Stomach smooth muscle (tissue), 2 donors: ENCODE measurements at regions not wholly inside any gene's neighbourhood (a gene's known extent, or its start where the extent isn't known, plus 50 kb on each side); places are given as distances from the start of the nearest gene placed in this dataset.

Experiments
- H3K27ac ChIP-seq: one replicate; pipeline ENCODE4 v1.7.0; 2013; ENCODE audit warnings: mild to moderate bottlenecking, low read length, inconsistent platforms
- H3K27me3 ChIP-seq, 2 donors: one replicate each; pipeline ENCODE4 v1.7.0; 2013; ENCODE audit warnings: low read length in 2 of 2; ENCODE audit not compliant: insufficient read depth in 2 of 2, control insufficient read depth in 1 of 2
- H3K36me3 ChIP-seq, 2 donors: one replicate each; pipeline ENCODE4 v1.7.0; 2013; ENCODE audit warnings: low read length in 2 of 2; ENCODE audit not compliant: control insufficient read depth in 2 of 2, insufficient read depth in 2 of 2
- H3K4me1 ChIP-seq: one replicate; pipeline ENCODE4 v1.7.0; 2013; ENCODE audit warnings: low read length; ENCODE audit not compliant: control insufficient read depth, insufficient read depth
- H3K4me3 ChIP-seq, 2 donors: one replicate each; pipeline ENCODE4 v1.7.0; 2013; ENCODE audit warnings: low read length in 2 of 2
- H3K9ac ChIP-seq, 2 donors: one replicate each; pipeline ENCODE4 v1.7.0; 2013; ENCODE audit warnings: low read length in 2 of 2, mild to moderate bottlenecking in 1 of 2
- H3K9me3 ChIP-seq, 2 donors: one replicate each; pipeline ENCODE4 v1.7.0; 2013; ENCODE audit warnings: low read length in 2 of 2; ENCODE audit not compliant: control insufficient read depth in 2 of 2
- donor health status: healthy.
- donor health status: Pancreatic carcinoma.

DNA sequence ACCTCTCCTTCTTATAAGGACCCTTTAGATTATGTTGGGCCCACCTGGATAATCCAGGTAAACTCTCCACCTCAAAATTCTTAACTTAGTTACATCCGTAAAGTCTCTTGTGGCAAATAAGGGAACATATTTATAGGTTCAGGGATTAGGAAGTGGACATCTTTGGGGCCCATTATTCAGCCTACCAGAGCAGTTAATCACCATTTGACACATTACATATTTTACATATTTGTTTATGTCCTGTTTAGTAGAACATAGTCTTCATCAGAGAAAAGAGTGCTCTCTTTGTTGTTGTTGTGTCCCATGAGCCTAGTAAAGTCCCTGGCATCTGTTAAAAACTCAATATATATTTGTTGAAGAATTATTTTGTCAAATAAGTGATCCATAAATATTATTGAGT, 134.0 kb upstream of the SPATS2L start:
- Histone ChIP-seq H3K9me3 (no peaks in the 10 kb centered on the region), H3K9ac (no peak overlapping the region), H3K4me3 (no peak overlapping the region), H3K27me3 (no peaks in the 10 kb centered on the region), H3K27ac (no peak overlapping the region), H3K36me3 (no peaks in the 10 kb centered on the region), H3K4me1 (no peaks in the 10 kb centered on the region)

GRCh38 chr2:200172944-200173581, 133.4 kb upstream of the SPATS2L start:
- H3K9me3 ChIP-seq: no peaks in the 10 kb centered on the region
- no peaks in the 10 kb centered on the region for H3K4me1 ChIP-seq
- H3K4me3 ChIP-seq: no peak overlapping the region
- H3K36me3 ChIP-seq: no peaks in the 10 kb centered on the region
- no peak overlapping the region for H3K9ac ChIP-seq
- H3K27ac ChIP-seq: no peak overlapping the region
- H3K27me3 ChIP-seq: no peaks in the 10 kb centered on the region

DNA sequence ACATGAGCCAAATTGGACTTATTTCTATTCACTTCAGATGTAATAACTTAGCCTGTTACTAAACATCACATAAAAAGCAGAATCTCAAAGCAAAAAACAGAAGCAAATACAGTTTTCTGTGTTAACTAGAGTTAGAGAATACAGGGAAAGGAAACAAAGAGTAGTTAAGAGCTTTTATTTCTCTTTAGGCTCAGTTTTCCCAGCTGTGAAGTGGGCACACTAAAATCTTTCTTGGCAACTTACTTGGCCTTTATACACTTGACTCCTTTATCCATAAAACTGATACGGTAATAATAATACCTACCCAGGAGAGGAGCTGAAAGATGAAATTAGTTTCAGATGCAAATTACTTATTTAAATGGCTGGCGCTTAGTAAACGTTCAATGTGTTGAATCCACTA, 132.8 kb upstream of the SPATS2L start:
- Histone ChIP-seq H3K4me1 (no peaks in the 10 kb centered on the region), H3K27ac (no peak overlapping the region), H3K4me3 (no peak overlapping the region), H3K36me3 (no peaks in the 10 kb centered on the region), H3K9me3 (no peaks in the 10 kb centered on the region), H3K27me3 (no peaks in the 10 kb centered on the region), H3K9ac (no peak overlapping the region)

- H3K9ac ChIP-seq: no peak overlapping the region
- H3K27me3 ChIP-seq: no peaks in the 10 kb centered on the region
- no peak overlapping the region for H3K4me3 ChIP-seq
- no peaks in the 10 kb centered on the region for H3K9me3 ChIP-seq
- H3K36me3 ChIP-seq: no peaks in the 10 kb centered on the region
- no peak overlapping the region for H3K27ac ChIP-seq
- no peaks in the 10 kb centered on the region for H3K4me1 ChIP-seq
These were observed 131.9 kb upstream of the SPATS2L start for GRCh38 chr2:200174433-200175216.

- Histone ChIP-seq H3K4me3 (no peak overlapping the region), H3K36me3 (no peaks in the 10 kb centered on the region), H3K9me3 (no peaks in the 10 kb centered on the region), H3K27ac (no peak overlapping the region), H3K27me3 (peaks cover 0 to 5% of the 10 kb centered on the region in 2 donors), H3K9ac (no peak overlapping the region), H3K4me1 (no peaks in the 10 kb centered on the region)
These were observed 128.3 kb upstream of the SPATS2L start for GRCh38 chr2:200177971-200178911.

DNA sequence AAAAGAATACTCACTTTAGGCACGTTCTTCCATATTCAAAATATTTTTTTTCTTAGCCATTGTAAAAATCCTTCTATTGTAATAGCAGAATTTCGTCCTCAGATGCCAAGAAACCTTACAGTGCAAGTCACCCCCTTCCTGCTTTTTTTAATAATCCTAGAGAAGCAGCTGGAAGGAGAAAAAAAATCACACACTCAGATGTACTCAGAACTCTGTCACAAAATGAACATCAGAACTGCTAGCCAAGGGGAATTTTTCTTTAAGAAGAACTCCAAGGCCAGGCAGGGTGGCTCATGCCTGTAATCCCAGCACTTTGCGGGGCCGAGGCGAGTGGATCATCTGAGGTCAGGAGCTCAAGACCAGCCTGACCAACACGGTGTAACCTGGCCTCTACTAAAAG, 127.3 kb upstream of the SPATS2L start:
- Histone ChIP-seq H3K27ac (no peak overlapping the region), H3K9me3 (no peaks in the 10 kb centered on the region), H3K27me3 (peaks cover 0 to 5% of the 10 kb centered on the region in 2 donors), H3K9ac (no peak overlapping the region), H3K4me3 (no peak overlapping the region), H3K4me1 (no peaks in the 10 kb centered on the region), H3K36me3 (no peaks in the 10 kb centered on the region)

DNA sequence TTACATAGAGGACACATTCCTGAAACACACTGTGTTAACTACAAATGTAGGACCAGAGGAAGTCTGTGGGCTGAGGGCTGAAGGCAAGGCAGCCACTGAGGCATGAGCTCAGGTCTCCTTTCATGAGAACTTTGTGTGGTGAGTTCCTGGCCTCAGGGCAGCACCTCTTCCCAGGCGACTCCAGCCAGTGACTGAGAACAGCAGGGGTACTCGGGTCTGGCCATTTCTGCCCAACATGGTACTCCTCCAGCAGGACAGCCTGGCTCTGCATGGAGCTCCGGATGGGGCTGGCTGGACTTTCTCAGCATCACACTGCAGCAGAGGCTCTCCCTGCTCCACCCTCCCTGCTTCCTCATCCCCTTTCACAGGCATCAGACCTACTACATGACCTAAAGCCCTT, 125.5 kb upstream of the SPATS2L start:
- H3K4me3 ChIP-seq: no peak overlapping the region
- H3K9me3 ChIP-seq: no peaks in the 10 kb centered on the region
- no peaks in the 10 kb centered on the region for H3K36me3 ChIP-seq
- H3K27me3 ChIP-seq: peaks cover 0 to 5% of the 10 kb centered on the region in 2 donors
- H3K27ac ChIP-seq: no peak overlapping the region
- H3K4me1 ChIP-seq: no peaks in the 10 kb centered on the region
- no peak overlapping the region for H3K9ac ChIP-seq

GRCh38 chr2:200181755-200182154, 124.7 kb upstream of the SPATS2L start:
- Histone ChIP-seq H3K9me3 (no peaks in the 10 kb centered on the region), H3K4me1 (no peaks in the 10 kb centered on the region), H3K36me3 (no peaks in the 10 kb centered on the region), H3K9ac (no peak overlapping the region), H3K27me3 (peaks cover 0 to 5% of the 10 kb centered on the region in 2 donors), H3K4me3 (no peak overlapping the region), H3K27ac (no peak overlapping the region)

GRCh38 chr2:200184748-200185627, 121.5 kb upstream of the SPATS2L start:
- H3K36me3 ChIP-seq: no peaks in the 10 kb centered on the region
- H3K4me1 ChIP-seq: no peaks in the 10 kb centered on the region
- H3K9me3 ChIP-seq: no peaks in the 10 kb centered on the region
- H3K4me3 ChIP-seq: no peak overlapping the region
- no peak overlapping the region for H3K27ac ChIP-seq
- no peak overlapping the region for H3K9ac ChIP-seq
- H3K27me3 ChIP-seq: peaks cover 0 to 5% of the 10 kb centered on the region in 2 donors

DNA sequence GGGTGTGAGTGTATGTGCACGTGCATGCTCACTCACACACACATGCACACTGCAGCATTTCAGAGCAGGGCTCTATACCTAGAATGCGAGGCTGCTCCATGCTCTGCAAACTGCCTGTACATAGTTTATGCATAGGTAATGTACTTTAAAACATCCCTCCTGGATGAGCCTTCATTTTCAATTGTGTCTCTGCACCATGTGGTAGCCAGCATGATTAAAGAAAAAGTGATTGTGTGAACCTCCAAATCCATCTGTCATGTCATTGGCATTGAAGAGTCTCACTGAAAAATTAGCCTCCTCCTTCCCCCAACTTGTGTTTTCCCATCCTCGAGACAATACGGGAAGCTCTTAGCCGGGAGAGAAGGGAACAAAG, 120.9 kb upstream of the SPATS2L start:
- H3K27ac ChIP-seq: no peak overlapping the region
- H3K9ac ChIP-seq: no peak overlapping the region
- no peaks in the 10 kb centered on the region for H3K36me3 ChIP-seq
- H3K9me3 ChIP-seq: no peaks in the 10 kb centered on the region
- no peak overlapping the region for H3K4me3 ChIP-seq
- H3K4me1 ChIP-seq: no peaks in the 10 kb centered on the region
- peaks cover 0 to 5% of the 10 kb centered on the region in 2 donors for H3K27me3 ChIP-seq
